Uterus (tissue), 3 donors: ENCODE measurements at regions not wholly inside any gene's neighbourhood (a gene's known extent, or its start where the extent isn't known, plus 50 kb on each side); places are given as distances from the start of the nearest gene placed in this dataset. TPM values are rescaled to one million over a fixed set of nuclear protein-coding genes. Genes with fewer than 3 reads are reported as not detected.

Source experiments
- DNase-seq, 2 donors: peaks; one replicate each; pipeline ENCODE4 v3.0.0-alpha.2; 2019 to 2020
- H3K27ac ChIP-seq, 2 donors: fragments of 200-600 bp; sonication (generic); 1 replicate in 1 of 2; 2 replicates in 1 of 2; pipeline ENCODE4 v1.5.1; 2016 to 2018
- H3K27me3 ChIP-seq, 2 donors: fragments of 200-600 bp; sonication (generic); one replicate each; pipeline ENCODE4 v1.5.1; 2018 to 2019; ENCODE audit warnings: control low read depth in 1 of 2
- H3K36me3 ChIP-seq, 2 donors: fragments of 200-600 bp; sonication (generic); one replicate each; pipeline ENCODE4 v1.5.1; 2019; ENCODE audit warnings: control low read depth in 1 of 2
- H3K4me1 ChIP-seq, 2 donors: fragments of 200-600 bp; sonication (generic); one replicate each; pipeline ENCODE4 v1.5.1; 2018 to 2019; ENCODE audit warnings: control low read depth in 1 of 2
- H3K4me3 ChIP-seq, 2 donors: fragments of 200-600 bp; sonication (generic); 1 replicate in 1 of 2; 2 replicates in 1 of 2; pipeline ENCODE4 v1.5.1; 2018 to 2019; ENCODE audit warnings: mild to moderate bottlenecking in 1 of 2
- H3K9me3 ChIP-seq, 2 donors: fragments of 200-600 bp; sonication (generic); one replicate each; pipeline ENCODE4 v1.5.1; 2019; ENCODE audit warnings: control low read depth in 1 of 2
- POLR2A ChIP-seq, 2 donors: fragments of 450-650 bp; IDR thresholded peaks; one replicate each; pipeline ENCODE4 v1.6.1; 2016; ENCODE audit warnings: antibody characterized with exemption in 2 of 2, mild to moderate bottlenecking in 1 of 2, moderate library complexity in 1 of 2
- intact Hi-C: fragments of 100-400 bp; cut with DNase I; formaldehyde crosslinking; loops from one replicate; pipeline ENCODE4 v1.15.1; 2023; ENCODE audit warnings: low total_unique reads
- small RNA-seq: library from RNA; depleted of rRNA; stranded (forward); fragments of <200 nt; gene quantifications from one replicate; pipeline ENCODE3, GENCODE V24; 2016
- TF ChIP-seq, protein P1 (sequence below), 4 experiments: fragments of 200-600 bp in 2 of 4; fragments of 450-650 bp in 2 of 4; sonication (generic) in 2 of 4; IDR thresholded peaks; one replicate each; pipeline ENCODE4 v1.5.1; 2016 to 2019; ENCODE audit warnings: antibody characterized with exemption in 4 of 4, mild to moderate bottlenecking in 2 of 4, moderate library complexity in 1 of 4
- donor health status: DM: yes; HTN: yes; CAD: no.

DNA sequence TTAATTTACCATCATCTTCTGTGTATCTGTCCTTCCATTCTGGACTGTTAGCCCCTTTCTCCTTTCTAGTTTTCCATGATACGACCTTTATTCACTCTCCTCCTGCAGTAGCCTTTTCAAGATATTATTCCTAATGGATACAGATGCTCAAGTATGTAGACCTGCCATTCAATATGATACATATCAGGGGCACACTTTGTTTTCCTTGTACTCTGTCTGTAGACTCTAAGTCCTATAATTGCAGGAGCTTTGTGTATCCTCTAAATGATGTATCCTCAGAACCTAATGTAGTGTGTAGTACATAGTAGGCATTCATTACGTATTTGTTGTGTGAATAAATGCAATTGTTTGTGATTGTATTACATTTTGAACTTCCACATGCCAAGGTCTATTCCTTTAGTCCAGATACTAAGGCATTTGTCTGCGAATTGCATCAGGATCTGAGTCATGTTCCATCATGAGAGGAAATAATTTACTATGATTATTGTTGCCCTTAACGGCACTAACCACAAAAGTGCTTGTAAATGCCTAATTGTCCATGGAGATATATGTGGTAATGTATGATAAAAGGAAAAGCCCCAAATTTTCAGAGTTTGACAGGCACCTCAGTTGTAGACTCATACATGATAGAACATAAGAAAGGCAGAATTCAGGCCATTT is 57.1 kb upstream of the IZUMO3 start:
- Histone ChIP-seq H3K27ac (no peak overlapping the region), H3K36me3 (no peaks in the 10 kb centered on the region), H3K9me3 (no peaks in the 10 kb centered on the region), H3K4me1 (no peaks in the 10 kb centered on the region), H3K4me3 (no peak overlapping the region), H3K27me3 (no peaks in the 10 kb centered on the region)
- DNase-seq: no peak
- intact Hi-C loops: no loop called here
- TF ChIP-seq, protein P1, sequence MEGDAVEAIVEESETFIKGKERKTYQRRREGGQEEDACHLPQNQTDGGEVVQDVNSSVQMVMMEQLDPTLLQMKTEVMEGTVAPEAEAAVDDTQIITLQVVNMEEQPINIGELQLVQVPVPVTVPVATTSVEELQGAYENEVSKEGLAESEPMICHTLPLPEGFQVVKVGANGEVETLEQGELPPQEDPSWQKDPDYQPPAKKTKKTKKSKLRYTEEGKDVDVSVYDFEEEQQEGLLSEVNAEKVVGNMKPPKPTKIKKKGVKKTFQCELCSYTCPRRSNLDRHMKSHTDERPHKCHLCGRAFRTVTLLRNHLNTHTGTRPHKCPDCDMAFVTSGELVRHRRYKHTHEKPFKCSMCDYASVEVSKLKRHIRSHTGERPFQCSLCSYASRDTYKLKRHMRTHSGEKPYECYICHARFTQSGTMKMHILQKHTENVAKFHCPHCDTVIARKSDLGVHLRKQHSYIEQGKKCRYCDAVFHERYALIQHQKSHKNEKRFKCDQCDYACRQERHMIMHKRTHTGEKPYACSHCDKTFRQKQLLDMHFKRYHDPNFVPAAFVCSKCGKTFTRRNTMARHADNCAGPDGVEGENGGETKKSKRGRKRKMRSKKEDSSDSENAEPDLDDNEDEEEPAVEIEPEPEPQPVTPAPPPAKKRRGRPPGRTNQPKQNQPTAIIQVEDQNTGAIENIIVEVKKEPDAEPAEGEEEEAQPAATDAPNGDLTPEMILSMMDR (IDR thresholded peaks at IDR 0.05): no peak
- no peak for TF ChIP-seq POLR2A (IDR thresholded peaks at IDR 0.05)

Small RNA genes lying in the stretch of these regions (small RNA-seq; reads per million reads assigned to genes)
- not detected for gene RMRPP5
